ENCODE measurements at regions not wholly inside any gene's neighbourhood (a gene's known extent, or its start where the extent isn't known, plus 50 kb on each side); places are given as distances from the start of the nearest gene placed in this dataset.
"Not testable (repeated sequence)": the region's sequence is repeated elsewhere in the genome, so short reads cannot be mapped to it uniquely, and the experiment has no call there.

DNA sequence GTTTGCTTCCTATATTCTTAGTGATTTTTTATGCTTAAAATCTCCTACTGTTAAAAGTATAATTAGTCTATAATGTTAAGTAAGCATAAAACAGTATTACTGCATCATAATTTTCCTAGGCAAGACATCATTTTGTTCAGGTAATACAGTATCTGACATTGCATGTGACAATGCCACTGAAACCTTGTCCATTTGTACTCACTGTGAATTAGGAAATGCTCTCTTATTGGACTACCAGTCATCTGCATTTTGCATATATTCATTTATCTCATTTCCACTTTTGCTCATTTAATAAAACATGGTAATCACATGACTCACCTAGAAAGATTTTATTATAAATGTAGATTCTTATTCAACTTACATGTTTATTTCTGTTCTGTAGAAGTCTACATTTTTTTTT, 379.1 kb downstream of the ETV1 start:
- no peaks in the 10 kb centered on the region for H3K36me3 Mint-ChIP-seq (ENCODE audit: low read depth)
- DNase-seq (no peak), ATAC-seq (ENCODE audit: low read depth) (no peak)
- intact Hi-C loops (cut with micrococcal nuclease): no loop called here
- peaks cover 3% of the 10 kb centered on the region for H3K9me3 Mint-ChIP-seq
- no peak overlapping the region for H3K27ac Mint-ChIP-seq
- CTCF ChIA-PET: no interaction called here
- no peak overlapping the region for H3K4me3 Mint-ChIP-seq
- H3K4me1 Mint-ChIP-seq: no peaks in the 10 kb centered on the region
- TF ChIP-seq, protein P1, sequence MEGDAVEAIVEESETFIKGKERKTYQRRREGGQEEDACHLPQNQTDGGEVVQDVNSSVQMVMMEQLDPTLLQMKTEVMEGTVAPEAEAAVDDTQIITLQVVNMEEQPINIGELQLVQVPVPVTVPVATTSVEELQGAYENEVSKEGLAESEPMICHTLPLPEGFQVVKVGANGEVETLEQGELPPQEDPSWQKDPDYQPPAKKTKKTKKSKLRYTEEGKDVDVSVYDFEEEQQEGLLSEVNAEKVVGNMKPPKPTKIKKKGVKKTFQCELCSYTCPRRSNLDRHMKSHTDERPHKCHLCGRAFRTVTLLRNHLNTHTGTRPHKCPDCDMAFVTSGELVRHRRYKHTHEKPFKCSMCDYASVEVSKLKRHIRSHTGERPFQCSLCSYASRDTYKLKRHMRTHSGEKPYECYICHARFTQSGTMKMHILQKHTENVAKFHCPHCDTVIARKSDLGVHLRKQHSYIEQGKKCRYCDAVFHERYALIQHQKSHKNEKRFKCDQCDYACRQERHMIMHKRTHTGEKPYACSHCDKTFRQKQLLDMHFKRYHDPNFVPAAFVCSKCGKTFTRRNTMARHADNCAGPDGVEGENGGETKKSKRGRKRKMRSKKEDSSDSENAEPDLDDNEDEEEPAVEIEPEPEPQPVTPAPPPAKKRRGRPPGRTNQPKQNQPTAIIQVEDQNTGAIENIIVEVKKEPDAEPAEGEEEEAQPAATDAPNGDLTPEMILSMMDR (IDR thresholded peaks at IDR 0.05): no peak
- POLR2A ChIA-PET: no interaction called here
- no peaks in the 10 kb centered on the region for H3K27me3 Mint-ChIP-seq

DNA sequence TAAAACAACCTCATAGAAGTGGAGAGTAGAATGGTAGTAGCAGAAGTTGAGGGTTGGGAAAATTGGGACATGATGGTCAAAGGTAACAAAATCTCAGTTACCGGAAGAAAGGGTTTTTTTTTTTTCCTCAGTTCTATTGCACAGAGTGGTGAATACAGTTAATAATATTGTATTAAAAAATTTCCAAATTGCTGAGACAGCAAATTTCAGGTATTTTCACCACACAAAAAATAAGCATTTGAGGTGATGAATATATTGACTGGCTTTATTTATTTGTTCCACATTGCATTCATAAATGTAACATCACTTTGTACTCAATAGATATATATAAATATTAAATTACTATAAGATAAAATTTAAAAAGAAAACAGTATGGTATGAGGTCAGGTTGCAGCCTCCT, 373.8 kb downstream of the ETV1 start:
- intact Hi-C loops (cut with micrococcal nuclease): no loop called here
- TF ChIP-seq, protein P1 (IDR thresholded peaks at IDR 0.05): no peak
- no peak overlapping the region for H3K27ac Mint-ChIP-seq
- ChIA-PET POLR2A (no interaction called here), CTCF (no interaction called here)
- ATAC-seq (ENCODE audit: low read depth): no peak
- H3K9me3 Mint-ChIP-seq: peaks cover 2% of the 10 kb centered on the region
- DNase-seq: no peak
- H3K36me3 Mint-ChIP-seq (ENCODE audit: low read depth): no peaks in the 10 kb centered on the region
- H3K4me1 Mint-ChIP-seq: no peaks in the 10 kb centered on the region
- no peaks in the 10 kb centered on the region for H3K27me3 Mint-ChIP-seq
- H3K4me3 Mint-ChIP-seq: no peak overlapping the region

DNA sequence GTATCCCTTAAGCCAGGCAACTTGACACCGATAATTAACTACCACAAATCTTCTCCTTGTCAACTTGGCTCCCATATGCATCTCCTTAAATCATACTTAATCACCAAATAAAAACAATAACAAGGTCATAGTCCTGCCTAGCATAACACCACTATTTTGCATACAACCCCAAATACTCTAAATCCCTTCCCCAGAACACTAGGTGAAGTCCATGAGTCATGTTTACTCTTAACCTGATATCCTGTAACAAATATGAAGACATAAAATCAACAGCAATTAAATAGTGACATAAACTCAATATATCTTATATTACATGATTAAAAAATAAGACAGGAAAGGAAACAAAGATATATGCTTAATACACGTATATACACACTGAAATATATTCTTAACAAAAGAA, 362.0 kb downstream of the ETV1 start:
- CTCF ChIA-PET: no interaction called here
- Mint-ChIP-seq H3K27me3 (no peaks in the 10 kb centered on the region), H3K27ac (no peak overlapping the region), H3K4me1 (no peaks in the 10 kb centered on the region), H3K36me3 (ENCODE audit: low read depth) (no peaks in the 10 kb centered on the region), H3K9me3 (no peaks in the 10 kb centered on the region), H3K4me3 (no peak overlapping the region)
- TF ChIP-seq, protein P1 (IDR thresholded peaks at IDR 0.05): no peak
- intact Hi-C loops (cut with micrococcal nuclease): no loop called here
- POLR2A ChIA-PET: no interaction called here
- no peak for ATAC-seq (ENCODE audit: low read depth)
- DNase-seq: no peak

- H3K36me3 Mint-ChIP-seq (ENCODE audit: low read depth): no peaks in the 10 kb centered on the region
- ChIA-PET CTCF (no interaction called here), POLR2A (no interaction called here)
Observed at GRCh38 chr7:13628239-13629001, 361.0 kb downstream of the ETV1 start.

GRCh38 chr7:13631207-13632049, 358.0 kb downstream of the ETV1 start:
- ATAC-seq (ENCODE audit: low read depth); H3K27me3 Mint-ChIP-seq; H3K9me3 Mint-ChIP-seq; DNase-seq; H3K4me1 Mint-ChIP-seq; CTCF ChIA-PET; H3K36me3 Mint-ChIP-seq (ENCODE audit: low read depth); H3K4me3 Mint-ChIP-seq; POLR2A ChIA-PET; H3K27ac Mint-ChIP-seq; intact Hi-C loops (cut with micrococcal nuclease): not testable (repeated sequence)

More at GRCh38 chr7:13628239-13629001, 361.0 kb downstream of the ETV1 start:
- Mint-ChIP-seq H3K4me1 (no peaks in the 10 kb centered on the region), H3K4me3 (no peak overlapping the region), H3K27me3 (no peaks in the 10 kb centered on the region), H3K27ac (no peak overlapping the region), H3K9me3 (no peaks in the 10 kb centered on the region)
- intact Hi-C loops (cut with micrococcal nuclease): no loop called here
- TF ChIP-seq, protein P1 (IDR thresholded peaks at IDR 0.05): no peak
- ATAC-seq (ENCODE audit: low read depth) (no peak), DNase-seq (no peak)

Measured in activated B cell treated with CpG ODN at 0.5 μM for 24 hours (primary cell).